Fibroblast of villous mesenchyme (primary cell): ENCODE measurements at regions not wholly inside any gene's neighbourhood (a gene's known extent, or its start where the extent isn't known, plus 50 kb on each side); places are given as distances from the start of the nearest gene placed in this dataset.

Experiments used
- DNase-seq: peaks from one replicate; pipeline ENCODE4 v3.0.0-alpha.2; 2010; ENCODE audit warnings: low read depth
- H3K4me3 ChIP-seq: 2 replicates; pipeline ENCODE4 v1.5.1; 2011; ENCODE audit warnings: low read depth, mild to moderate bottlenecking, low read length
- TF ChIP-seq, protein P1 (sequence below): IDR thresholded peaks from 2 replicates; pipeline ENCODE4 v1.5.1; 2012; ENCODE audit warnings: low read depth, mild to moderate bottlenecking, low read length; ENCODE audit not compliant: insufficient read depth

DNA sequence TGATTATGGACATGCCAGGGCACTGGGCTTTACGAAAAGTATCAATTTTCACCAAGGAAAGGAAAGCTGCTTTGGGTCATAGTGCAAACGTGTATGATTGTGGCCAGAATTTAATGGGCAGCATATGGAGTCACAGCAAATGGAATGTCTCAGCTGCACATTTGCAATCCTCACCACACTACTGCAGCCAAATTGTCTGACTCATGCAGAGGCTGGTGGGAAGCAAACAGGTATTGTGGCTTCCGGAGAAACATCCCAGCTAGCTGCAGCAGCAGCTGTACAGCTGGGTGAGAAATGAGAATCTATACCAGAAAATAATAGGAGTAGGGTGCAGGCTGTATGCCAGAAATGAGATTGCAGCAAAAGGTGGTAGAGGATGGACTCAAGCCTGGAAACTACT is 374.7 kb upstream of the VWC2 start:
- no peak for DNase-seq
- TF ChIP-seq, protein P1, sequence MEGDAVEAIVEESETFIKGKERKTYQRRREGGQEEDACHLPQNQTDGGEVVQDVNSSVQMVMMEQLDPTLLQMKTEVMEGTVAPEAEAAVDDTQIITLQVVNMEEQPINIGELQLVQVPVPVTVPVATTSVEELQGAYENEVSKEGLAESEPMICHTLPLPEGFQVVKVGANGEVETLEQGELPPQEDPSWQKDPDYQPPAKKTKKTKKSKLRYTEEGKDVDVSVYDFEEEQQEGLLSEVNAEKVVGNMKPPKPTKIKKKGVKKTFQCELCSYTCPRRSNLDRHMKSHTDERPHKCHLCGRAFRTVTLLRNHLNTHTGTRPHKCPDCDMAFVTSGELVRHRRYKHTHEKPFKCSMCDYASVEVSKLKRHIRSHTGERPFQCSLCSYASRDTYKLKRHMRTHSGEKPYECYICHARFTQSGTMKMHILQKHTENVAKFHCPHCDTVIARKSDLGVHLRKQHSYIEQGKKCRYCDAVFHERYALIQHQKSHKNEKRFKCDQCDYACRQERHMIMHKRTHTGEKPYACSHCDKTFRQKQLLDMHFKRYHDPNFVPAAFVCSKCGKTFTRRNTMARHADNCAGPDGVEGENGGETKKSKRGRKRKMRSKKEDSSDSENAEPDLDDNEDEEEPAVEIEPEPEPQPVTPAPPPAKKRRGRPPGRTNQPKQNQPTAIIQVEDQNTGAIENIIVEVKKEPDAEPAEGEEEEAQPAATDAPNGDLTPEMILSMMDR: no peak
- H3K4me3 ChIP-seq: no peak overlapping the region

- TF ChIP-seq, protein P1: no peak
Observed at GRCh38 chr7:49400891-49401550, 372.4 kb upstream of the VWC2 start.

DNA sequence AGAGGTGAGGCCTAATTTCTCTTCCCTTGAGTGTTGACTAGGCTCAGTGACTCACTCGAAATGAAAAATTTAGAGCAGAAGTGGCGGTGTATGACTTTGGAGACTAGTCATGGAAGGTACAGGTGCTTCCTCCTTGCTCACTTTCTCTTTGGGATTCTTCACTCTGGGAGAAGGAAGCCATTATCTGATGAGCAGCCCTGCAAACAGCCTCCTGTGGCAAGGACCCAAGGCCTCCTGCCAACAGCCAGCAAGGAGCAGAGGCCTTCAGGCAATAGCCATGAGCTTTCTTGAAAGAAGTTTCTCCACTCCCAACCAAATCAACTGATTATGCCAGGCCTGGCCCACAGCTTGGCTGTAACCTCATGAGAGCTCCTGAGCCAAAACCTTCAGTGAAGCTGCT is 369.6 kb upstream of the VWC2 start:
- TF ChIP-seq, protein P1: no peak
- no peak for DNase-seq

More at GRCh38 chr7:49400891-49401550, 372.4 kb upstream of the VWC2 start:
- H3K4me3 ChIP-seq: no peak overlapping the region
- DNase-seq: no peak

DNA sequence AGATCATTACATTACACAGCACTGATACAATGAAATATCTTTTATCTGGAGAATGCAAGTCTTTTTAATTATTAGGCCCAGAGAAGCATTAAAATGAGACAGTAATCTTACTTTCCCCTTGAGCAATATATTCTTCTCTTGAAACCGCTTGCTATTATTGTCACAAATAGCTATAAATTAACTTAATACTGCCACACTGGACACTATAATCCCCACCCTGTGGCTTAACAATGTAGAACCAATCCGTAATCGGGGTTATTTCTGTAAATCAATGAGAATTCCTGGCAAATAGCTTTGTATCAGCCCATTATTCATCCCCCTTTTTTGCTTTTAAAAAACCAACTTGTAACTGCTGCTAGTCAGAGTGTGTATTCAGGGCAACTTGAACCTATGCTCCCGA is 366.2 kb upstream of the VWC2 start:
- no peak for DNase-seq
- TF ChIP-seq, protein P1: no peak
- no peak overlapping the region for H3K4me3 ChIP-seq

More for the DNA sequence above, 369.6 kb upstream of the VWC2 start:
- H3K4me3 ChIP-seq: no peak overlapping the region

DNA sequence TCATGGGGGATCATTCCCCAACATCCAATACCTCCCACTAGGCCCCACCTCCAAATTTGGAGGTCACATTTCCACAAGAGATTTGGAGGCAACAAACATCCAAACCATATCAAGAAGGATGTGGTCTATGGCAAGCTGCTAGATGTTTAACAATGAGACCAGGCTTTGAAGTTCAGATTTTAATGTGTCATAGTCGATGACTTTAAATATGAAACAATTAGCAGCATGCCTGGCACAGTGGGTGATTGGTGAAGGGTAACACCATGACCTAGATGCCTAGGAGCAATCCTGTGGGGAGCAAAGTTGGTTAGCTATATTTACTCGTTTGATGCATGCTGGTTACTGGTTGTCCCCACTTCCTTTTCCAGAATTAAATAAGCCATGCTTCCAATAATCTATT is 356.4 kb upstream of the VWC2 start:
- TF ChIP-seq, protein P1: no peak
- DNase-seq: no peak
- no peak overlapping the region for H3K4me3 ChIP-seq

DNA sequence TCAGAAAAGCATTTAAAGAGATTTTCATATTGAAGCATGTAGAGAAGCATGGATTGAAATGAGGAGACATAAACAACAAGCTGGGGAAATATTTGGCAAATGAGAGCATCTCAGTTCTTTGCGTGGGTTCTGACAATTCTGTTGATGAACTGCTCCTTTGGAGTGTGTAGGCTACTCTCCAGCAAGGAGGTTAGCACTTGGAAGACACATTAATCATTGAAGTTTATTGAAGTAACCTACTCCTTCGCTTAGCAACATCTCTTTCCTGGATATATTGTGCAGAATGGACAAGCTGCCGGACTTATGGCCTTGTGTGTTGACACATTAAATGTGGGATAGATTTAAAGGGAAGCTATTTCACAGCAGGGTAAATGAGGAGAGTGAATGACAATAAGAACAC is 354.5 kb upstream of the VWC2 start:
- TF ChIP-seq, protein P1: no peak
- no peak for DNase-seq

GRCh38 chr7:49422564-49422963 is 350.9 kb upstream of the VWC2 start:
- H3K4me3 ChIP-seq: no peak overlapping the region
- TF ChIP-seq, protein P1: no peak
- DNase-seq: no peak

More for the DNA sequence above, 354.5 kb upstream of the VWC2 start:
- no peak overlapping the region for H3K4me3 ChIP-seq
